H1 (cell line): ENCODE measurements at regions not wholly inside any gene's neighbourhood (a gene's known extent, or its start where the extent isn't known, plus 50 kb on each side); places are given as distances from the start of the nearest gene placed in this dataset.

Source experiments
- BCL11A ChIP-seq, 2 experiments: IDR thresholded peaks; one replicate each; pipeline ENCODE4 v1.6.1; 2011; ENCODE audit warnings: low read depth in 2 of 2, low read length in 2 of 2, mild to moderate bottlenecking in 2 of 2

DNA sequence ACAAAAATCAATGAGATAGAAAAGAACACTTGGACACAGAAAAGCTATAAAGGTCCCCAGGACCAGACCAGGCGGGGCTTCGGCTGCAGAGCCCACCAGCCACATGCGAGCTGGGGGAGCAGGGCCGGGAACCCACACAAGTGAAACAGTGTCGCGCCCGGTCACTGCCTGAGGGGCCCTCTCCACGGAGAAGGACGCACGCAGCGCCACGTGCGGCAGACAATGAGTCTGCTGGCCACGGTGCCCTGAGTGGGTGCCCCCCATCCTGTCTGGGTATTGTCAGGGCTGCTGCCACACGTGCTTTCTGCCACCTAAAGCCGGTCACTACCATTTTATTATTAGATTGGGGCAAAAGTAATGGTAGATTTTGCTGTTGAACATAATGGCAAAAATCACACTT lies 207.9 kb upstream of the HDAC4 start (continued):
- no peak for TF ChIP-seq BCL11A (IDR thresholded peaks at IDR 0.05; ENCODE audit: low read depth in 2 of 2, low read length in 2 of 2)
